Loucy (cell line): ENCODE measurements at regions not wholly inside any gene's neighbourhood (a gene's known extent, or its start where the extent isn't known, plus 50 kb on each side); places are given as distances from the start of the nearest gene placed in this dataset.

Experiments
- H2AFZ ChIP-seq: fragments of 200-600 bp; sonication (generic); 2 replicates; pipeline ENCODE4 v1.6.0; 2016; ENCODE audit warnings: antibody characterized with exemption, mild to moderate bottlenecking, low read length, moderate library complexity
- H3F3A ChIP-seq: fragments of 200-600 bp; 2 replicates; pipeline ENCODE4 v1.6.0; 2016; ENCODE audit warnings: antibody characterized with exemption, low read depth, mild to moderate bottlenecking
- H3K27me3 ChIP-seq: fragments of 200-600 bp; sonication (generic); 2 replicates; pipeline ENCODE4 v1.6.1; 2014; ENCODE audit warnings: low read length, mild to moderate bottlenecking; ENCODE audit not compliant: insufficient read depth, poor library complexity, severe bottlenecking
- H3K36me3 ChIP-seq: fragments of 200-600 bp; sonication (generic); 2 replicates; pipeline ENCODE4 v1.6.1; 2016; ENCODE audit warnings: low read length; ENCODE audit not compliant: insufficient read depth
- H3K4me1 ChIP-seq: fragments of 200-600 bp; sonication (generic); 2 replicates; pipeline ENCODE4 v1.5.1; 2014; ENCODE audit warnings: low read length, mild to moderate bottlenecking; ENCODE audit not compliant: insufficient read depth, poor library complexity, severe bottlenecking
- H3K4me2 ChIP-seq: fragments of 200-600 bp; sonication (generic); 2 replicates; pipeline ENCODE4 v1.6.0; 2014; ENCODE audit warnings: antibody characterized with exemption, low read length, low read depth, mild to moderate bottlenecking; ENCODE audit not compliant: poor library complexity, severe bottlenecking
- H3K4me3 ChIP-seq: fragments of 200-600 bp; sonication (generic); 2 replicates; pipeline ENCODE4 v1.5.1; 2014; ENCODE audit warnings: low read length, mild to moderate bottlenecking, mixed read lengths; ENCODE audit not compliant: poor library complexity, severe bottlenecking
- H3K79me2 ChIP-seq: fragments of 200-600 bp; sonication (generic); 2 replicates; pipeline ENCODE4 v1.6.1; 2014; ENCODE audit warnings: low read length; ENCODE audit not compliant: insufficient read depth
- H3K9ac ChIP-seq: fragments of 200-600 bp; sonication (generic); 2 replicates; pipeline ENCODE4 v1.6.0; 2014; ENCODE audit warnings: mild to moderate bottlenecking, low read depth, low read length, moderate library complexity; ENCODE audit not compliant: poor library complexity, severe bottlenecking
- H3K9me2 ChIP-seq: fragments of 200-600 bp; sonication (generic); replicated peaks from 2 replicates; pipeline ENCODE4 v1.6.1; 2016; ENCODE audit warnings: low read depth, low read length, mixed read lengths
- H3K9me3 ChIP-seq: fragments of 200-600 bp; sonication (generic); 2 replicates; pipeline ENCODE4 v1.6.1; 2014; ENCODE audit warnings: mild to moderate bottlenecking, antibody characterized with exemption, low read length, low read depth; ENCODE audit not compliant: insufficient read depth
- H4K20me1 ChIP-seq: fragments of 200-600 bp; sonication (generic); 2 replicates; pipeline ENCODE4 v1.6.0; 2014; ENCODE audit warnings: antibody characterized with exemption, low read length, mild to moderate bottlenecking; ENCODE audit not compliant: insufficient read depth, poor library complexity, severe bottlenecking
- CTCF ChIP-seq: fragments of 200-600 bp; sonication (generic); conservative IDR thresholded peaks from 2 replicates; pipeline ENCODE4 v1.5.1; 2014; ENCODE audit warnings: mild to moderate bottlenecking, antibody characterized with exemption, low read length
- EZH2phosphoT487 ChIP-seq: fragments of 200-600 bp; IDR thresholded peaks from 2 replicates; pipeline ENCODE4 v1.6.1; 2018; ENCODE audit warnings: antibody characterized with exemption, mild to moderate bottlenecking, moderate library complexity, borderline replicate concordance

DNA sequence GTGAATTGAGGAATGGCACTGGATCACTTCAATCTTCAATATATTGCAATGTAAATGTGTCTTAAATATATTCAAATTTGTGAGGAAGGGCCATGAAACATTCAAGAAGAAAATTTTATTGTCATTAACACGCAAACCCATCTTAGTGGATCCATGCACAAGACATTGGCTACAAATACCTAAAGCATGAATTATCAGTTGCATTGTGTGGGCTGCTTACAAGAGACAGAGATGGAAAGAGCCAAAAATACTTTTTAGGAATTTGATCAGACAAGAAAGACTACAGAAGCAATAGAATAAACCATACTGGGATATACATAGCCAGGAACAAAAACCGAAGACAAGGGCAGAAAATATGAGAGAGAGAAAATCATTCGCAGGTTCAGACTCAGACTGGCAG, 616.2 kb upstream of the GRIA3 start:
- no peaks in the 10 kb centered on the region for H3K4me1 ChIP-seq
- no peaks in the 10 kb centered on the region for H3K9me3 ChIP-seq
- H3K36me3 ChIP-seq, result no peaks in the 10 kb centered on the region
- H3K9me2 ChIP-seq, result no peaks in the 10 kb centered on the region
- no peaks in the 10 kb centered on the region for H3F3A ChIP-seq
- TF ChIP-seq CTCF (no peak), EZH2phosphoT487 (no peak)
- no peaks in the 10 kb centered on the region for H3K79me2 ChIP-seq
- H2AFZ ChIP-seq, result no peak overlapping the region
- no peak overlapping the region for H3K4me2 ChIP-seq
- no peak overlapping the region for H3K4me3 ChIP-seq
- H3K9ac ChIP-seq, result no peak overlapping the region
- no peaks in the 10 kb centered on the region for H3K27me3 ChIP-seq
- no peaks in the 10 kb centered on the region for H4K20me1 ChIP-seq

DNA sequence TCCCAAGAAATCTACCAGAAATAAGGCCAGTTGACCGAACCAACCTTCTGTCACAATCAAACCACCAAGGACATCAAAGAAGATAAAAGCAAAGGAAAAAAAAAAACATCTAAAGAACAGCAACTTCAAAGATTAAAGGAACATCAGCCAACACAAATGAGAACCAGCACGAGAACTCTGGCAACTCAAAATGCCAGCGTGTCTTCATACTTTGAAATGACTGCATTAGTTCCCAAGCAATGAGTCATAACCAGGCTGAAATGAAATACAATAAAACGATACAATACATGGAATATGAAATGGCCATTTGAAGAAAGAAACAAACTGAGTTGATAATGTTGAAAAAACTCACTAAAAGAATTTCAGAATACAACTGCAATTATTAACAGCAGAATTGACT, 611.6 kb upstream of the GRIA3 start:
- H3K9me3 ChIP-seq, result no peaks in the 10 kb centered on the region
- no peaks in the 10 kb centered on the region for H3K27me3 ChIP-seq
- H3K79me2 ChIP-seq, result no peaks in the 10 kb centered on the region
- H3K4me3 ChIP-seq, result no peak overlapping the region
- no peaks in the 10 kb centered on the region for H3F3A ChIP-seq
- H2AFZ ChIP-seq, result no peak overlapping the region
- TF ChIP-seq EZH2phosphoT487 (no peak), CTCF (no peak)
- H3K4me2 ChIP-seq, result no peak overlapping the region
- no peaks in the 10 kb centered on the region for H3K4me1 ChIP-seq
- no peaks in the 10 kb centered on the region for H3K9me2 ChIP-seq
- H4K20me1 ChIP-seq, result no peaks in the 10 kb centered on the region
- no peak overlapping the region for H3K9ac ChIP-seq
- H3K36me3 ChIP-seq, result no peaks in the 10 kb centered on the region

DNA sequence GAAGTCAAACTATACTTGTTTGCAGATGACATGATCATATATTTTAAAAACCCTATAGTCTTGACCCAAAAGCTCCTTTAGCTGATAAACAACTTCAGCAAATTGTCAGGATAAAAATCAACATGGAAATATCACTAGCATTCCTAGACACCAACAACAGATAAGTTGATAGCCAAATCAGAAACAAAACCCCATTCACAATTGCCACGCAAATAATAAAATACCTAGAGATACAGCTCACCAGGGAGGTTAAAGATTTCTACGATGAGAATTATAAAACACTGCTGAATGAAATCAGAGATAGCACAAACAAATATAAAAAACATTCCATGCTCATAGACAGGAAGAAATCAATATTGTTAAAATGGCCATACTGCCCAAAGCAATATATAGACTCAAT, 605.0 kb upstream of the GRIA3 start:
- no peak overlapping the region for H2AFZ ChIP-seq
- no peaks in the 10 kb centered on the region for H3K79me2 ChIP-seq
- no peaks in the 10 kb centered on the region for H3K9me2 ChIP-seq
- no peak overlapping the region for H3K9ac ChIP-seq
- H3K4me1 ChIP-seq, result no peaks in the 10 kb centered on the region
- no peaks in the 10 kb centered on the region for H3K9me3 ChIP-seq
- TF ChIP-seq EZH2phosphoT487, result no peak
- no peak for TF ChIP-seq CTCF
- H3K36me3 ChIP-seq, result no peaks in the 10 kb centered on the region
- no peak overlapping the region for H3K4me2 ChIP-seq
- H3K27me3 ChIP-seq, result no peaks in the 10 kb centered on the region
- H4K20me1 ChIP-seq, result no peaks in the 10 kb centered on the region
- H3F3A ChIP-seq, result no peaks in the 10 kb centered on the region
- H3K4me3 ChIP-seq, result no peak overlapping the region
